Astrocyte (in vitro differentiated cells and primary cell): ENCODE measurements at regions not wholly inside any gene's neighbourhood (a gene's known extent, or its start where the extent isn't known, plus 50 kb on each side); places are given as distances from the start of the nearest gene placed in this dataset.

Experiments used
- EZH2 ChIP-seq: IDR thresholded peaks from 2 replicates; pipeline ENCODE4 v1.6.1; 2012; ENCODE audit warnings: mild to moderate bottlenecking, low read length, inconsistent platforms; ENCODE audit not compliant: insufficient read depth
- TF ChIP-seq, protein P1 (sequence below): IDR thresholded peaks from 2 replicates; pipeline ENCODE4 v1.5.1; 2011; ENCODE audit warnings: low read depth, mild to moderate bottlenecking, inconsistent platforms, low read length, moderate library complexity; ENCODE audit not compliant: insufficient read depth

- TF ChIP-seq, protein P1, sequence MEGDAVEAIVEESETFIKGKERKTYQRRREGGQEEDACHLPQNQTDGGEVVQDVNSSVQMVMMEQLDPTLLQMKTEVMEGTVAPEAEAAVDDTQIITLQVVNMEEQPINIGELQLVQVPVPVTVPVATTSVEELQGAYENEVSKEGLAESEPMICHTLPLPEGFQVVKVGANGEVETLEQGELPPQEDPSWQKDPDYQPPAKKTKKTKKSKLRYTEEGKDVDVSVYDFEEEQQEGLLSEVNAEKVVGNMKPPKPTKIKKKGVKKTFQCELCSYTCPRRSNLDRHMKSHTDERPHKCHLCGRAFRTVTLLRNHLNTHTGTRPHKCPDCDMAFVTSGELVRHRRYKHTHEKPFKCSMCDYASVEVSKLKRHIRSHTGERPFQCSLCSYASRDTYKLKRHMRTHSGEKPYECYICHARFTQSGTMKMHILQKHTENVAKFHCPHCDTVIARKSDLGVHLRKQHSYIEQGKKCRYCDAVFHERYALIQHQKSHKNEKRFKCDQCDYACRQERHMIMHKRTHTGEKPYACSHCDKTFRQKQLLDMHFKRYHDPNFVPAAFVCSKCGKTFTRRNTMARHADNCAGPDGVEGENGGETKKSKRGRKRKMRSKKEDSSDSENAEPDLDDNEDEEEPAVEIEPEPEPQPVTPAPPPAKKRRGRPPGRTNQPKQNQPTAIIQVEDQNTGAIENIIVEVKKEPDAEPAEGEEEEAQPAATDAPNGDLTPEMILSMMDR, result no peak
- TF ChIP-seq EZH2, result no peak
These were observed 101.4 kb upstream of the SPEF2 start for GRCh38 chr5:35516271-35516670.
